Ishikawa (cell line): ENCODE measurements at regions not wholly inside any gene's neighbourhood (a gene's known extent, or its start where the extent isn't known, plus 50 kb on each side); places are given as distances from the start of the nearest gene placed in this dataset.

Experiments
- CEBPB ChIP-seq: IDR thresholded peaks from 2 replicates; pipeline ENCODE4 v1.6.1; 2012
- REST ChIP-seq: IDR thresholded peaks from 2 replicates; pipeline ENCODE4 v1.6.1; 2012; ENCODE audit warnings: low read depth, mild to moderate bottlenecking
- TEAD4 ChIP-seq: IDR thresholded peaks from 2 replicates; pipeline ENCODE4 v1.6.1; 2012

GRCh38 chr9:81497091-81497490, 192.3 kb downstream of the TLE1 start:
- TF ChIP-seq TEAD4: no peak
- no peak for TF ChIP-seq CEBPB
- no peak for TF ChIP-seq REST
